Activated B cell treated with CpG ODN at 0.5 μM for 24 hours (primary cell): ENCODE measurements at regions not wholly inside any gene's neighbourhood (a gene's known extent, or its start where the extent isn't known, plus 50 kb on each side); places are given as distances from the start of the nearest gene placed in this dataset.

ENCODE experiments used
- ATAC-seq: fragments of 200-7000 bp; cut with Tn5 transposase; one replicate; pipeline ENCODE4 v1.10.0; 2021; ENCODE audit warnings: low read depth, mild to moderate bottlenecking, moderate library complexity
- CTCF ChIA-PET: fragments of 350-600 bp; sonication (Branson Sonifier 250); formaldehyde crosslinking; loops from one replicate; lab custom pipeline; 2021; ENCODE audit warnings: antibody characterized with exemption; lab: Charles Lee
- POLR2A ChIA-PET: fragments of 350-600 bp; sonication (Branson Sonifier 250); formaldehyde crosslinking; loops from one replicate; lab custom pipeline; 2021; ENCODE audit warnings: antibody characterized with exemption; lab: Charles Lee
- DNase-seq: peaks from one replicate; pipeline ENCODE4 v3.0.0; 2022
- H3K27ac Mint-ChIP-seq: one replicate; pipeline ENCODE4 v1.8.0; 2020; ENCODE audit warnings: mixed read lengths
- H3K27me3 Mint-ChIP-seq: one replicate; pipeline ENCODE4 v1.8.0; 2021; ENCODE audit warnings: mixed read lengths
- H3K36me3 Mint-ChIP-seq: one replicate; pipeline ENCODE4 v1.8.0; 2021; ENCODE audit warnings: low read depth, mixed read lengths
- H3K4me1 Mint-ChIP-seq: one replicate; pipeline ENCODE4 v1.8.0; 2021; ENCODE audit warnings: mixed read lengths
- H3K4me3 Mint-ChIP-seq: one replicate; pipeline ENCODE4 v1.8.0; 2020; ENCODE audit warnings: mild to moderate bottlenecking, mixed read lengths
- H3K9me3 Mint-ChIP-seq: one replicate; pipeline ENCODE4 v1.8.0; 2020; ENCODE audit warnings: mixed read lengths
- intact Hi-C: fragments of 100-400 bp; cut with micrococcal nuclease; formaldehyde crosslinking; loops from one replicate; pipeline ENCODE4 v1.15.1; 2024
- TF ChIP-seq, protein P1 (sequence below): fragments of 200-600 bp; IDR thresholded peaks from one replicate; pipeline ENCODE4 v1.8.0; 2022; ENCODE audit warnings: antibody characterized with exemption, mild to moderate bottlenecking

DNA sequence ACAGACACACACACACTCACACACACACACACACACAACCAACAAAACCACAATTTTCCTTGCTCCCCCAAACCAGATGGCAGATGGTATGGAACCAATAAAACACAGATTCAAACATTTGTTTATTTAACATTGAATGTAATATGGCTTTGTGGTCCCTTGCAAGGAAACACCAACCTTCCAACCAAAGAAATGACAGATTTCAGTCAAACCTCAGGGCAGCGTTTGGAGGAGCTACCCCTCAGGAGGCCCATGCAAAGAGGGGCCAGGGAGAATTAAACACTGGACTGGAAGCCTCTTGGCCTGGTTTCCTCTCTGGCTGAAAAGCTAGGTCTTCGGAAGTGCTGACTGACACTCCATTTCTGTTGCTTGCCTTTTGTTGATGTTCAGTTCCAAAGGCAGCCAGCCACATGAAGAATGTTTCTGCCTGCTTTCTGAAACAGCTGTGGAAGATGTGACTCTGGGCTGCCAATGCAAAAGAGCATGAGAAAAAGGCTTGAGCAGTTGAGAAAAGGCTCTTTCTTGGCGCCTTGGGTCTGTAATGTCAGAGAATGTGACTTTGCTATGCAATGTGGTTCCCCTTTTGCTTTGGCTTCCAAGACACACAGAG, 296.1 kb downstream of the RPLP1 start:
- DNase-seq = no peak
- POLR2A ChIA-PET = interaction anchor here (1.3 kb wide), 1 partner anchor 287 kb away, joined by 5 read pairs; no protein-coding TSS in a partner anchor
- no peak overlapping the region for H3K4me3 Mint-ChIP-seq
- peaks cover 4% of the 10 kb centered on the region for H3K36me3 Mint-ChIP-seq
- intact Hi-C loops = no loop called here
- H3K27me3 Mint-ChIP-seq = peaks cover 11% of the 10 kb centered on the region
- H3K9me3 Mint-ChIP-seq = peaks cover 10% of the 10 kb centered on the region
- CTCF ChIA-PET = interaction anchor here (1.2 kb wide), 1 partner anchor 737 kb away, joined by 3 read pairs; no protein-coding TSS in a partner anchor
- H3K4me1 Mint-ChIP-seq = peaks cover 26% of the 10 kb centered on the region
- TF ChIP-seq, protein P1, sequence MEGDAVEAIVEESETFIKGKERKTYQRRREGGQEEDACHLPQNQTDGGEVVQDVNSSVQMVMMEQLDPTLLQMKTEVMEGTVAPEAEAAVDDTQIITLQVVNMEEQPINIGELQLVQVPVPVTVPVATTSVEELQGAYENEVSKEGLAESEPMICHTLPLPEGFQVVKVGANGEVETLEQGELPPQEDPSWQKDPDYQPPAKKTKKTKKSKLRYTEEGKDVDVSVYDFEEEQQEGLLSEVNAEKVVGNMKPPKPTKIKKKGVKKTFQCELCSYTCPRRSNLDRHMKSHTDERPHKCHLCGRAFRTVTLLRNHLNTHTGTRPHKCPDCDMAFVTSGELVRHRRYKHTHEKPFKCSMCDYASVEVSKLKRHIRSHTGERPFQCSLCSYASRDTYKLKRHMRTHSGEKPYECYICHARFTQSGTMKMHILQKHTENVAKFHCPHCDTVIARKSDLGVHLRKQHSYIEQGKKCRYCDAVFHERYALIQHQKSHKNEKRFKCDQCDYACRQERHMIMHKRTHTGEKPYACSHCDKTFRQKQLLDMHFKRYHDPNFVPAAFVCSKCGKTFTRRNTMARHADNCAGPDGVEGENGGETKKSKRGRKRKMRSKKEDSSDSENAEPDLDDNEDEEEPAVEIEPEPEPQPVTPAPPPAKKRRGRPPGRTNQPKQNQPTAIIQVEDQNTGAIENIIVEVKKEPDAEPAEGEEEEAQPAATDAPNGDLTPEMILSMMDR = no peak
- no peak for ATAC-seq
- no peak overlapping the region for H3K27ac Mint-ChIP-seq

DNA sequence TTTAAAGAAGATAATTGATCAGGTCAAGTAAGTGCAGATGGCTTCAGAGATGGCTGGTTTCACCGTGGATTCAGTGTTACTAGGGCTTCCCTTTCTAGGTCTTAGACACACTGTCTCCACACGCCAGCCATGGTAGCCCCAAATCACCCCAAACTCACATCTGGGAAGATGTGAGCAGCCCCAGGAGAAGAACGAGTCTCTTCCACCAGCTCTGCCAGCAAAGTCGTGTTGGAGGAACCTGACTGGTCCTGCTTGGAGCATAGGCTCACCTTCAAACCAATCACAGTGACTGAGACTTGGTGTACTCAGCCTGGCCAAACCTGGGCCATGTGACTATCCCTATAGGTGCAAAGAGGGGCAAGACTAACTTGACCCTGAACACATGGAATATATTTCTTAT, 296.7 kb downstream of the RPLP1 start:
- ATAC-seq = no peak
- ChIA-PET CTCF (interaction anchor here (1.2 kb wide), 1 partner anchor 737 kb away, joined by 3 read pairs; no protein-coding TSS in a partner anchor), POLR2A (interaction anchor here (0.6 to 2.5 kb wide), 4 partner anchors 82 to 347 kb away, joined by 3 to 11 read pairs (median 6); partner anchors contain the start of gene TLE3)
- Mint-ChIP-seq H3K27ac (no peak overlapping the region), H3K27me3 (peaks cover 11% of the 10 kb centered on the region), H3K36me3 (peaks cover 4% of the 10 kb centered on the region), H3K9me3 (peaks cover 11% of the 10 kb centered on the region), H3K4me1 (peaks cover 26% of the 10 kb centered on the region), H3K4me3 (no peak overlapping the region)
- DNase-seq = no peak
- intact Hi-C loops = no loop called here
- TF ChIP-seq, protein P1 = no peak

DNA sequence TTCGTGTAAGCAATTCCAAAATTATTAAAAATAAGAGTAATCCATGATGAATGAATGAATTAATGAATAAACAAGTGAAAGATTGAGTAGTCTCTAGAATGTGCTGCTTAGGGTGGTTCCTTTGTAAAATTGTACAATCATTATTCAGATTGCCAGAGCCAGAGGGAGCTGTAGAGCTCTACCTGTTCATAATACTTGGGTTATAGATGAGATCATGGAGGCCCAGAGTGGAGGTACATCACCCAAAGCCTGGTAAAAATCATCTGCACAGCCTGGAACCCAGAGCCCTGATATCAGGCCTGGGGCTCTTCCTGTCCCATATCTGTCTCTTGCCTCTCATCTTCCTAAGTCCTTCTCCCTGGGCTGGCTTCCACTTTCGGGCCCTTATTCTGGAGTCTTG, 297.2 kb downstream of the RPLP1 start:
- no peak for DNase-seq
- TF ChIP-seq, protein P1 = no peak
- H3K27me3 Mint-ChIP-seq = peaks cover 11% of the 10 kb centered on the region
- H3K4me3 Mint-ChIP-seq = no peak overlapping the region
- peaks cover 11% of the 10 kb centered on the region for H3K9me3 Mint-ChIP-seq
- ChIA-PET POLR2A (interaction anchor here (1.3 to 2.5 kb wide), 3 partner anchors 132 to 347 kb away, joined by 3 to 11 read pairs (median 5); partner anchors contain the start of gene TLE3), CTCF (interaction anchor here (1.1 to 1.3 kb wide), 3 partner anchors 11 to 736 kb away, joined by 3 to 4 read pairs (median 3); partner anchors contain the start of gene TLE3)
- peaks cover 26% of the 10 kb centered on the region for H3K4me1 Mint-ChIP-seq
- peak; percentile 28 for ATAC-seq
- intact Hi-C loops = no loop called here
- H3K36me3 Mint-ChIP-seq = peaks cover 4% of the 10 kb centered on the region
- H3K27ac Mint-ChIP-seq = no peak overlapping the region

DNA sequence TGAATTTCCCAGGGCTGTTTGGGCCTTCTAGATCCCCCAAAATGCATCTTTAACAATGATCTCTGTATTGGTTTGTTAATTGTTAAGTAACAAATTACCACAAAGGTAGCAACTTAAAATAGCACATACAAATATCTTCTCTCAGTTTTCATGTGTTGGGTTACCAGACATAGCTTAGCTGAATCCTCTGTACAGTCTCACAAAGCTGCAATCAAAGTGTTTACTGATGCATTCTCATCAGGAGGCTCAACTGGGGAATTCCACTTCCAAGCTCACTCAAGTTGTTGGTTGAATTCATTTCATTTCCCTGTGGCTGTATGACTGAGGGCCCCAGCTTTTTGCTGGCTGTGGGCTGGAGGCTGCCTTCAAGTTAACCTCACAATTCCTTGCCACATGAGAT, 297.6 kb downstream of the RPLP1 start:
- H3K27ac Mint-ChIP-seq = no peak overlapping the region
- ChIA-PET CTCF (interaction anchor here (1.1 to 1.3 kb wide), 2 partner anchors 11 to 348 kb away, joined by 3 to 4 read pairs; partner anchors contain the start of gene TLE3), POLR2A (interaction anchor here (1.4 to 2.5 kb wide), 2 partner anchors 132 to 346 kb away, joined by 3 to 11 read pairs; partner anchors contain the start of gene TLE3)
- intact Hi-C loops = no loop called here
- peaks cover 4% of the 10 kb centered on the region for H3K36me3 Mint-ChIP-seq
- ATAC-seq = no peak
- TF ChIP-seq, protein P1 = no peak
- H3K4me1 Mint-ChIP-seq = peaks cover 28% of the 10 kb centered on the region
- H3K4me3 Mint-ChIP-seq = no peak overlapping the region
- peaks cover 11% of the 10 kb centered on the region for H3K27me3 Mint-ChIP-seq
- H3K9me3 Mint-ChIP-seq = peaks cover 11% of the 10 kb centered on the region
- no peak for DNase-seq

DNA sequence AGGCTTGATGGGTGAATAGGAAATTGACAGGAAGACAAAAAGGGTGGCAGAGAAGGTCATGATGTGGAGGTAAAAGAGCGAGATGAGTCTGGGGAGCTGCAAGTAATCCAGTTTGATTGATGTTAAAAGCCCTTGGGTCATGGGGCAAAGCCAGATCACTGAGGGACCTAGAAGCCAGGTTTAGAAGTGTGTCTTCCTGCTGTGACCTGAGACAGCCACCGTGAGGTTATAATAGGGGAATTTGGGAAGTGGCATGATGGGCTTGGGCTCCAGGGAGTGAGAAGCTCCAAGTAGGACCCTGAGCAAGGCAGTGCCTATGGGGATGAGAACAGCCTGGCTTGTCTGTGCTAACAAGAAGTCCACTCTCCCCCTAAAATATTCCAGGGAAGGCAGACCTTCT, 298.5 kb downstream of the RPLP1 start:
- Mint-ChIP-seq H3K27me3 (peaks cover 9% of the 10 kb centered on the region), H3K4me1 (peaks cover 37% of the 10 kb centered on the region), H3K27ac (no peak overlapping the region), H3K36me3 (peaks cover 4% of the 10 kb centered on the region), H3K9me3 (peaks cover 11% of the 10 kb centered on the region), H3K4me3 (no peak overlapping the region)
- no peak for DNase-seq
- ChIA-PET CTCF (interaction anchor here (1.3 kb wide), 1 partner anchor 10 kb away, joined by 3 read pairs; no protein-coding TSS in a partner anchor), POLR2A (interaction anchor here (0.7 to 2.5 kb wide), 3 partner anchors 346 to 753 kb away, joined by 3 to 11 read pairs (median 3); partner anchors contain the start of gene TLE3)
- intact Hi-C loops = no loop called here
- TF ChIP-seq, protein P1 = no peak
- no peak for ATAC-seq
